Lung microvascular endothelial cell (primary cell): ENCODE measurements at regions not wholly inside any gene's neighbourhood (a gene's known extent, or its start where the extent isn't known, plus 50 kb on each side); places are given as distances from the start of the nearest gene placed in this dataset.

Experiments
- DNase-seq, 2 donors: peaks; one replicate each; pipeline versions ENCODE4 v3.0.0 to v3.0.0-alpha.2; 2010; ENCODE audit warnings: low read depth in 2 of 2

DNA sequence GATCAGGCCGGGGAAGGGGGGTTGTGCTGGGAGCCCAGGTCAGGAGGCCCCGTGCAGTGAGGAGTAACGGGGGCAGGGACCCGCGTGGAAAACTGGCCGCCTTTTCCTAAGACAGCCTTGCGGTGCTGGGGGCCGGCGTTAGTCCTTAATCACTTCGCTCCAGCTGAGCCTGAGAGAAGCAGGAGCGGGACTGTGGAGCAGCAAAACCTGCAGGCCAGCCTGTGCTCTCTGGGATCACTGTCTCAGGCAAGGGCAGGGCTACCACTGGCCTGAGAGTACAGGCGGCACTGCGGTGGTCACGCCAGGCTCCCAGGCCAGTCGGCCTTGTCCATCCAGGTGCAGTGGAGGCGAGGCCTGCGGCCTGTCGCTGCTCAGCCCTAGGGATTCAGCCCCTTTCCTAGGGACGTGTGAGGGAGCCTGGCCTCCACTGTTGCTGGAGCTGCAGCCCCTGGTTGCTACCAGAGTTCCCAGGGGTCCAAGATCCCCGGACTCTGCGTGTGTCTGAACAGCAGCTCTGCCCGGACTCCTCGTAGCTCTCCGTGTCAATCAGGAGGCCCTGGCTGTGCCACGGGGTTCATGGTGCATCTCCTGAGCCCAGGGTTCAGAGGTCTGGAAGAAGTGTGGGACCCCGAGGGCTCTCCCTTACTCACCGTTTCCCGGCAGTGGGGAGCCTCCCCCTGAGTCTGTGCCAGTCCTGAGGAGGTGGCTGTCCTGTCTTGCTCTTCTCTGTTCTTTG lies 2141.7 kb upstream of the TENM3 start:
- DNase-seq = no peak

DNA sequence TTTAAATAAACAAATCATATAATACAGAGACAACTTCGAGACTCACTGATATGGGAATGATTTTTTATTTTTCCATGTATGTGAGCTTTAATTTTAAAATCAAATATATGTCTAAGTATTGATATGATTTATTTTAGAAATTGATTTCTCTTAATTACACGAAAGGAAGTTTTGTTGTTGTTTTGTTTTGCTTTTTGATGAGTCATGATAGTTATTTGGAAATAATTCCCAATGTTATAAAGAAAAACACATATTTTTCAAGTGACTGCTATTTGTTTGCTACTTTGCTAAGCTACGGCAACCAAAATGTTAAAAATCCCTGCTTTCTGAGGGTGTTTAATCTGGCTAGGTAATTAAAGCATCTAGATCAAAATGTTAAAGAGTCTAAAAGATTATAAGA lies 2139.4 kb upstream of the TENM3 start:
- no peak for DNase-seq

DNA sequence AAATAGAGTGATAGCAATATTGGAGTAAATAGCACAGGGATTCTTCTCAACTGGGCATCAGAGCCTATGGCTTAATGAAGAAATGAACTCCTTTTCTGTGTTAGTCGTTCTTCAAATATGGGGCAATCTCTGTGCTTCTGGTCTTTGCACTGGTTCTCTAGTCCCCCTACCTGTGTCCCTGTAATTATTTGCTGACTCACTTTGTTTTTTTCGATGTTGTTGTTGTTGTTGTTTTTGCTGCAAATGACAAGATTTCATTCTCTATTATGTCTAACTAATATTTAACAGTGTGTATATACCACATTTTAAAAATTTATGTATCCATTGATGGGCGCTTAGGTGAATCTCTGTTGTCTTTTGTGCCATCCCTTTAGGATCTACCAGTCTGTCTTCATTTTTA lies 2137.8 kb upstream of the TENM3 start:
- DNase-seq = no peak

DNA sequence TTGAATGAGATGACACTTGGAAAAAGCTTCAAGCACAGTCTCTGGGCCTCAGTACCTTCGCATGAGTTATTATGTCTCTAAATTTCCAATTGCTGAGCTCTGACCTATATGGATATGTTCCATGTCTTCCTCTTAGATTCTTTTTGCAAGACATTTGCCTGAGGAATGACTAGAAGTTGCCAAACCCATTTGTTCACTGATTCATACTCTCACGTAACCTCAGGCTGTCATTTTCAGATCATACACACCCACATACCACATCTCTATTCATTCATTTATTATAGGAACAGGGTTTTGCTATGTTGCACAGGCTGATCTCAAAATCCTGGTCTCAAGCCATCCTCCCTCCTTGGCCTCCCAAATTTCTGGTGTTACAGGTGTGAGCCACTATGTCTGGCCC lies 2137.1 kb upstream of the TENM3 start:
- DNase-seq = no peak

DNA sequence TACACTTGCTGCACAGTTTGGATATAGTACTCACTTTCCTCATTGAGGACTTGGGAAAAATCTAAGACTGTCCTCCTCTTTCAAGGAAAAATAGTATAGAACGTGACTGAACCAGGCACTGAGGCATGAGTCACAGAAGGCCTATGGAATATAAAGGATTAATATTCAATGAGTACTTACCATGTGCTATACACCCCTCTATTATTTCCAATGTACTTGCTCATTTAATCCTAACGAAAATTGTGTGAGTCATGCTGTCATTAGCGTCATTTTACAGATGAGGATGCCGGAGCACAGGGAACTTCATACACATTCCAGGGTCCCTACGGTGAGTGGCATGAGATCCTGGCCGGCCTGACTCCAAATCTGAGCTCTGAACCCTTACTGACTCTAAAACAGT lies 2136.2 kb upstream of the TENM3 start:
- no peak for DNase-seq

DNA sequence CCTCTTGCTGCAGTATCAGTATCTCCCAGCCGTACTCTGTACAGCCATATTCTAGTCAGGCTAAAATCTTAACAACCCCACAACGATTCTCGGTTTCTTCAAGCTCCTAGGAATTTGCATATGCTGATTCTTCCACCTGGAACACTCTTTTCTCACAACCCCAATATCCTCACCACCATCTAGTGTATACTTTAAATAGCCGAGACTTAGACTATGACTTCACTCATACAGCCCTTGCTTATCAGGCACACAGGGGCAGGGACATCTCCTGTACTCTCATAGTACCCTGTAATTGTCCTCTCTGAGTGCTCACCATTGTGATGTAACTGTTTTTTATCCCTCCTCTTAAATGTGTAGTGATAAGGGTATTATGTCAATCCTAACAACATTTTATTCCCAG lies 2126.4 kb upstream of the TENM3 start:
- no peak for DNase-seq

DNA sequence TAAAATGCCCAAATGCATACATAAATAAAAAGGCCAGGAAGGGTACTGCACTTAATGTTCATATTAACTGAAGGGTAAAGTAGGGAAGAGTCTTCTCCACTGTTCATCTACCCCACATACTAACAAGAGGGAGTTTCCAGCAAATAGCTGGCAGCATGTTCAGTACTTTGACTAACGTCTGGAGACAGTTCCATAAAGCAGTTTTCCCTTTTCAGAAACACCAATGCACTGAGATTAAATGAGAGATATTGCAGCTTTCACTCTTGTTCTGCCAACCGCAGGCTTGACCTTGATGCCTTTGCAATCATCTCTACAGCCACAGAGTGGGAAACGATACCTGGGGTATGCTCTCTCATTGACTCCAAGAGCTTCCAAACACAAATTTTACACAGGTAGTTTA lies 2123.1 kb upstream of the TENM3 start:
- DNase-seq = no peak

DNA sequence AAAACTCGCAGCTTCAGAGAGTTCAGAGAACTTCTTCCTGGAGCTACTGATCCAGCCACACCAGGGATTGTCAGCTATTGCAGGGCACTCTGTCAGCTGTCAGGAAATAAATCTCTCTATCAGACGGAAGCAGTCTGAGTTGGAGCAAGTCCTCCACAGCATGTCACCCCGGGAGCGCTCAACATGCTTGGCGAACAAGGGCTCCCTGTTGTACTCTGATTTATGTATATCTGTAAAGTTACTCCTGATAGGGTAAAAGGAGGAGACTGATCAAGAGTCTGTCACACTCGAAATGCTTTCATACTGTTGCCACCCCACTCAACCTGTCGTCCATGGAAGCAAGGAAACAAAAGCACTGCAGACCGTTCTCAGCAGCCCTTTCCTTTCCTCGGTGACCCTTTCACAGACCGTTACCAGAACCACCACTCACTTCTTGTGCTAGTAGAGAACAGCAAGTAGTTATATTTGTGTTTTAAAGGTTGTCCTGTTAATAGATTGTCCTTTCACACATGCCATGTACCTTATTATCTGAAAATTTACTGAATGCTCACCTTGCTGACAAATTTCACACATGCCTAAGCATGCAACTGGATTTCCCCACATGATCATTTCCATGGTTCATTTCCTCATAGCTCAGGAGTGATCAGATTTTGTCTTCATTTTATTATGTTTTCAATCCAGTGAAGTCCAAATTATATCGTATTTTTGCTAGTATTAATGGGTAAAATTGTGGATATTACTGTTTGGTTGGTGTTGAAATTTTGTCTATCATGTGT lies 2108.9 kb upstream of the TENM3 start:
- no peak for DNase-seq

DNA sequence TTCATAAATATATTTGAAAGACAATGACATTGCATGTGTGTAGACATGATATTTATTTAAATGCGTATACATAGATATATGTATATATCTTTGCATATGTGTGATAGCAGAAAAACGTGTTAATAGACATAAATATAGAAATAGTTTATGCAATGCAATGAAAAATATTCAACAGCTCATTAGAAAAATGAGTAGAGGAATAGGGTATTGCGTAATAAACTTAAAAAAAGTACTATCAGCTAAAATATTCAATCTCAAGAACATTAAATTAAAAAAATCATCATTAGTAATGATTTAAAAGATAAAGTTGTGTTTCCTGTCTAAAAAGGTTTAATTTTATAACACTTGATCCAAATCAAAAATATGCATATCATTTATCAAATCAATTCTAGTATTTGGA lies 2101.5 kb upstream of the TENM3 start:
- no peak for DNase-seq

DNA sequence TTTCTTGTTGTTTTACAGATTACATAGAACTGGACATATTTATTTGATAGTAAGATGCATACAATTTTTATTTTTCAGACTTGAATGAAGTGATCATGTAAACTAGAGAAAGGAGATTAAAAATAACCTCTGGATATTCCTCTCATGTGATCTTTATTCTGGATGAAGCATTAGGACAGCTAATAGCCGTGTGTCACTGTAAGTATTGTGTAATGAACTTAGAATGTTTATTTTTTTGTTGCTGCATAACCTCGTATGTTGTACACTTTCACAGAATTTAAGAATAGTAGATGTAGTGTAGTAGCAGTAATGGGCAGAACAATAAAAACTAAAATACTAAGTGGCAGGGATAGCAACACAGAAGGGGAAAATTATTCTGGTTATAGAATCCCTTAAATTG lies 2094.5 kb upstream of the TENM3 start:
- DNase-seq = no peak

DNA sequence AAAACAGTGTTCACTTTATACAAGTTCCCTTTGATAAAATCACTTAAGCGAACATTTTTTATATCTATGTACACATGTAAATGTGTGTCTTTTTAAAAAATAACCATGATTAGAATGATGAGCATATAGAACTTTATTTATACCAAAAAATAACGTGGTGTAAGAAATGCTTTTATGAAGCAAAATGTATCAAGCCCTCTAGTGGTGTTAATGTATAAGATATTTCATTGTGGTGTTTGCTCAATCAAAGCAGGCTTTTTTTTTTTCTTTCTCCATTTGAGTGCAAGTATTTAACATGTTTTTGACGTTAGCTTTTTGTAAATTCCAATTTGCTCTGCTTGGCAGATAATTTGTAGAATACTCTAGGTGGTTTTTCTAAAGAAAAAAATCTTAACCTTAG lies 2092.4 kb upstream of the TENM3 start:
- DNase-seq = no peak

DNA sequence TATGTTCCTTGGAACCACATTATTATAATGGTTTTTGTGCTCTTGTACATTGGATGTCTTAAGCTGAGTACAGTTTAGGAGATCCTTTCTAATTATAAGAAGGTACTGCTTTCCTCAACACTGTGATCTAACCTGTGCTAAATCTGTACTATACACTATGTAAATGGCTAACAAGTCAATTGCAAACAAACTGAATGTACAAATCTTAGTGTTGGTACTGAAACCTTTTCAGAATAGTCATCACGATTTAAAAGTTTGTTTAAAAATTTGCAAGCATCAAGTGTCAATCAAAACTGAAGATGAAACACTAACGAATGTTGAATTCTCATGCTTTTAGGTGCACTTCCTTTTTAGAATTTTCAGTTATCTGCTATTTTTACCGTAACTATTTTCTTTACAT lies 2090.4 kb upstream of the TENM3 start:
- DNase-seq = no peak

DNA sequence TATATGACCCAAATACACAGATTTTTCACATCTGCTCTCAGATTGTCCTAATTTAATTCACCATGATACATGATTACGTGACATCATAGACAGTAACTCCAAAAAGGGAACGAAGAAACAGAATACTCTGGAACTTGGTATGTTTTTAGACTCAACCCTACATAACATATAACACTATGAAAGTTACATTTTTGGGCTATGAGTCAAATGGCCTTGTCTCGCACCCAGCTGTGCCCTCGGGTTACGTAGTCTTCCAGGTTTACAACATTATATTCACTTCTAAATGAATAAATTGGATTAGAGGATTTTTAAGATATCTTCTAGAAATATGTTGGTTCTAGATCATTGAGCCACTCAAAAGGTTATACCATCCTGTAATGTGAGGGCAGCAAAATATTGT lies 2089.6 kb upstream of the TENM3 start:
- no peak for DNase-seq

DNA sequence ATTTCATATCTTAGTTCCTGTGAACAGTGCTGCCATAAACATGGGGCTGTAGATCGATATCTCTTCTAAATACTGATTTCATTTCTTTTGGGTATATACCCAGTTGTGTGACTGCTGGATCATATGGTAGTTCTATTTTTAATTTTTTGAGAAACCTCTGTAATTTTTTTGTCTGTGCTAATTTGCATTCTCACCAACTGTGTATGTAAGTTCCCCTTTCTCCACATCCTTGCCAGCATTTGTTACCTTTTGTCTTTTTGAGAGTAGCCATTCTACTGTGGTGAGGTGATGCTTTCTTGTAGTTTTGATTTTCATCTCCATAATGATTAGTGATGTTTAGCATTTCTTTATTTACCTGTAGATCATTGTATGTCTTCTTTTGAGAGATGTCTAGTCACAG lies 2086.5 kb upstream of the TENM3 start:
- no peak for DNase-seq

DNA sequence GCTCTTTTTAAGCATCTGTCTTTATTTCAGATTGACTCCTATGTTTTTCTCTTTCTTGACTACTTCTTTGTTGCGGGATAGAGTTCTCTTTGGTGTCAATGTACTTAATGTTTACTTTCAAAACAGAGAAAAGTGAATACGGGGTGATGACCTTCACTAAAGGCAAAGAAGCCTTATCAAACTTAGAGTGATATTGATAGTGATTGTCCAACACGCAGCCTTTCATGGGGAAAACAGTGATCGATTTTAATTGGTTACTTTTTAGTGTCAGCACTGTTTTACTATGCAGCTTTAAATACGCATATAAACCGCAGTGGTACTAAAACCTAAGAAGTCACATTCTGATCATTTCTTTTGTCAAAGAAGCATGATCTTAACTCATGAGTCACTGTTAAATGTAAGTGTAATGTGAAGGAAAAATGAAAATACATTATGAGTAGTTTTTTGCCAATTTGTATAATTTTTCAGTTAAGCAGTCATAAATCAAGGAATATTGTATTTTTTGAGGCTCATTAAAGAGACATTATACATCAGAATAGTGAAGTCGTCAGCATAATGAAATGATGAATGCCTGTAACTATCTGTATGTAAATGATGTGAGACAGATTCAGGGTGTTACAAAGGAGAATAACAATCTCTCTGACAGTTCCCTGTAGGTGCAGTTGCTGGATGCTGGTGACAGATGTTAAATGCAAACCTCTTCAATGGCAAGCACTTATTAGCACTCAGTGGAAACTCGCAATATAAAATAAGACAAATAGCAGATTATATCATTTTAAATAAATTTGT lies 2082.8 kb upstream of the TENM3 start:
- no peak for DNase-seq

DNA sequence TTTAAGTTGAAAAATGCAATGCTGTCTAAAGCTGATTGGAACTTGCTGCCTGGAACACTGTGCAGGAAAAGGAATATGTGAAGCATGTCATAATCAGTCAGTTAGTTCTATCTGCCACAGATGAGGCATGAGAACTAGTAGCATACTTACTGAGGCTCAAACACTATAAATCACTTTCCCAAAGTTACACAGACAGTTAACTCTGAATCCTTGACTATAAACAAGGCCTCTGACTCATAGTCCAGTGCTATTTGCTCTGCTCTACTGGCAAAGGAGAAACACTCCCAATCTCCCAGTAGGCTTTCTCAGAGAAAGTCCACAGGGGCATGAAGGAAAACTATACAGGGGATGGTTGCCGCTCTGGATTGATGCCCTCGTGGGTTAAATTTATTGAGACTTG lies 2078.4 kb upstream of the TENM3 start:
- DNase-seq = no peak

DNA sequence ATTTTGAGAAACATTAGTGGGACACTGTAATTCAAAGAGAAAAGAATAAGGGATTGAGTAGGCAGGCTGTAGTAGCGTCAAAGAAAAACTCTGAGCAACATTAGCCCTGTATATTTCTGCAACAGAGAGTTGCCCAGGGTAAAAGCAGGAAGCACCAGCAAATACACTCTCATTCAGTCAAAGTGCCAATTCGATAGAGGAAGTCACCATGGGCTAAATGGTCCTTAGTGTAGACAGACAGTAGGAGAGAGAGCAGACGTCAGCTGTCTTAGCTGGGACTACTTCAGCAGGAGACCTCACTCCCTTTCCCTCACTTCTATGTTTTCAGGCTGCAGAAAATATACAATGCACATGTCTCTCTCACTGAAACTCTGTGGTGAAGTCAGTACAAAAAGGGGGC lies 2073.8 kb upstream of the TENM3 start:
- no peak for DNase-seq

DNA sequence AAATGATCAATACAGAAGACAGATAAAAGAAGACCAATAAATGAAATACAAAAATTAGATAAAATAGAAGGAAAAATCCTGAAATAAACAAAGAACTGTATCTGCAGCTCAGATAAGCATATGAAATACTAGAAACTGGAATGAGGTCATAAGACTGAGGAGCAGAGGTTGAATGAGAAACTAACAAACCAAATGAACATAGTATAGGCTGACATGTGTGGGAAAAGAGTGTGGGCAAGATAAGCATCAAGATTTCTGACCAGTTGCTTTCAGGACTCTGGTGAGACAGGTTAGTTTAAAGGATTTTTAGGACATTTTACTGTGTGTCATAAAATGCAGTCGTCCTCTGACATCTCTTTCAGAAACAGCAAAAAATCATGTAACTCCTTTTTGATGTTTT lies 2073.2 kb upstream of the TENM3 start:
- no peak for DNase-seq

DNA sequence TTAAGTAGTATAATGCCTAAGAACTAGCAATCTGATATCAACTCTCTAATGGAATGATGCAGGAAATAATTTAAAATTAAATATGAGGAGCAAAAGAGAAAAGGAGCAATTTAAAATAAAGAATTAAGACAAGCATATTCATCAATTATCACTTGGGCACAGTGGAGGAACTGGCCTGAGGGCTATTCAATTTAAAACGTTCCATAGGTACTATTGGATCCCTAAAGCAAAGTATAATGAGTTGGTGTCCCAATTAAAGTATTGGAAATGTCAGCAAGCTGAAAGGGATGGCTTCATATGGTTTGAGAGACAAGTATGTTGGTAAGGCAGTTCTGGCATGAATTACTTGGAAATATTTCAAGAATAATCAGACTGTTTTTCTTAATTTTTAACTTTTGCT lies 2064.1 kb upstream of the TENM3 start:
- no peak for DNase-seq

DNA sequence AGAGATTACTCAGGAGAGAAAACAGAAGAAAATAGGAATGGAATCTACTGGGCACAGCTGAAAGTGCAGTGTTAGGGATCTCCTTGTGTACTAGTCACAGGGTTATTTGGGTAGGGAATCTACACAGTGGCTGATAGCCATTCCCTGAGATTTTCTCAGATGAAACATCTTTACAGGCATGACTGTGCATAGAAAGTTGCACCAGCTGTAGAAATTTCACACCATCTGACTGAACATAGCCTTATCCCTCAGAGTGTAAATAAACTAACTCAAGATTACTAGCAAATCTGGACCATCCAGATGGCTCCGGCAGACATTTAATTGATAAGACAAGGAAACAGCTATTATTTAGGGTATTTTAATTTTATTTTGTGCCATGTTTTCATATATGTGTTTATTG lies 2053.5 kb upstream of the TENM3 start:
- no peak for DNase-seq

DNA sequence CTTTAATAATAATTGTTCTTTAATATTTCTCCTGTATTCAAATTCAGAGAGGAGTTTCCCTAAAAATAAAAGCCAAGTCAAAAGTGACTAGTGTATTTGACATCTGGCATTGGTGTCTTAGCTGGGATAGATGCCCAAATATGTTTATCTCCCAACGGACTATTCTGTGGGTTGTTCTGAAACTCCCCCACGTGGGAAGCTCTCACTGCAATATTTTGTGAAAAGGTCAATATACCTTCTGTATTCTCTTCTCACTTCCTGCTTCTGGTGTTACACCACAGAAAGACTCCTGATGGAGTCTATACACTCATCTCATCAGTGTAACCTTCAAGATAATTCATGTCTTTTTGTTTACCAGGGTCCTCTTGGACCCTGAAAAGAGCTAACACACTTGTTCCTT lies 2052.8 kb upstream of the TENM3 start:
- no peak for DNase-seq

DNA sequence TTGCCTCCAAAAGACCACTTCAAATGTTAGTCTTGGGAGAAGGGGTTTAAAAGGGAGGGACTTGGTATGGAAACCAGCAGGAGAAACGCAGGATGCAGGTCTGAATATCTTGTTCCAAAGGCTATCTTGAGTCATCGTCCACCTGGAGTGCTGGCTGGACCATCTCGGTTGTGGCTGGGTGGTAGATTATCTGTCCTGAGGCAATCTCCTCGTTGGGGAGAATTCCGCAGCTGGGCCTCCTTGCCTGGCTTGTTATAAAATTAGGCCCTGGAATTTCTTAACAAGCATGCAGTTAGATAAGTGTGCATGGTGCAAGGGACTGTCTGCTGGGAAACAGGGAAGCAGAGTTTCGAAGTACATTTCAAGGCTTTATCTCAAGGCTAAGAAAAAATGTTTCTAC lies 2045.7 kb upstream of the TENM3 start:
- no peak for DNase-seq

DNA sequence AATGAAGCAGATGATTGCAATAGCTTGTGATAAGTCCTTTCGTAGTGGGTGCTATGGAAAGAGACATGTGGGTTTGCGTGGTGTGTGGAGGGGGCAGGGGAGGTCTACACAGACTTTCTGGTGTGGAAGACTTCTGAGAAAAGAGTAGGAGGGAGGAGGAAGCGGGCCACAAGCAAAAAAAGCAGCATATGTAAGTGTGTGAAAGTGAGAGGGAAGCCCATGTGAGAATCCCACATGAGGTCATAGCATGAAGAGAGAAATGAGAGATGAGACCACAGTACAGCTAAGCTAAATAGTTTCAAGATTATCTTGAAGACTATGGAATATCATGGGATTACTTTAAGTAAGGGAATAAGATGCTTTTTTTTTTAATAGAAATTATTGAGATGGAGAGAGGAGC lies 2039.9 kb upstream of the TENM3 start:
- DNase-seq = no peak
